ENCODE measurements at regions not wholly inside any gene's neighbourhood (a gene's known extent, or its start where the extent isn't known, plus 50 kb on each side); places are given as distances from the start of the nearest gene placed in this dataset.

DNA sequence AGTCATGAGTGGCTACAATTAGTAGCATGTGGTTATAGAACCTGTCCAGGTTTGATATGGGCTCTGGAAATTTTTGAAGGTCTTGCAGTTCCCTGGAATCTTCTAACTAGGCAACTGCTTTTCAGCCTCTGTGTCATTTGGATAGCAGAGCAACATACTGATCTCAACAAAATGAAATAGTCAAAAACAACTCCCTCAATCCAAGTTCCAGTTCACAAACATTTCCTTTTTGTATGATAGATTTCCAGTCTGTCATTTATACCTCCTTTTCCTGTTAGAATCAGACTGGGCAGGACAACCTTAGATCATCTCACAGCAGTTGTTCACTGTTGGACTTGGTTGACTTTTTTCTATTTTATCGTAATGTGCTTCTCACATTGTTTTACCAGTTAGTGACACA is 442.1 kb upstream of the PDE3A start:
- no peak overlapping the region for H3K27ac Mint-ChIP-seq
- ChIA-PET POLR2A (no interaction called here), CTCF (no interaction called here)
- H3K27me3 Mint-ChIP-seq: peaks cover 8% of the 10 kb centered on the region
- H3K4me1 Mint-ChIP-seq: no peaks in the 10 kb centered on the region
- no peak overlapping the region for H3K4me3 Mint-ChIP-seq
- no peaks in the 10 kb centered on the region for H3K36me3 Mint-ChIP-seq (ENCODE audit: low read depth)
- H3K9me3 Mint-ChIP-seq: no peaks in the 10 kb centered on the region
- DNase-seq: no peak

- no peak for DNase-seq
- POLR2A ChIA-PET: no interaction called here
- Mint-ChIP-seq H3K4me1 (no peaks in the 10 kb centered on the region), H3K9me3 (no peaks in the 10 kb centered on the region), H3K36me3 (ENCODE audit: low read depth) (no peaks in the 10 kb centered on the region), H3K27ac (no peak overlapping the region), H3K27me3 (peaks cover 8% of the 10 kb centered on the region), H3K4me3 (no peak overlapping the region)
- CTCF ChIA-PET: no interaction called here
Measured at GRCh38 chr12:19927661-19928060, 440.7 kb upstream of the PDE3A start.

DNA sequence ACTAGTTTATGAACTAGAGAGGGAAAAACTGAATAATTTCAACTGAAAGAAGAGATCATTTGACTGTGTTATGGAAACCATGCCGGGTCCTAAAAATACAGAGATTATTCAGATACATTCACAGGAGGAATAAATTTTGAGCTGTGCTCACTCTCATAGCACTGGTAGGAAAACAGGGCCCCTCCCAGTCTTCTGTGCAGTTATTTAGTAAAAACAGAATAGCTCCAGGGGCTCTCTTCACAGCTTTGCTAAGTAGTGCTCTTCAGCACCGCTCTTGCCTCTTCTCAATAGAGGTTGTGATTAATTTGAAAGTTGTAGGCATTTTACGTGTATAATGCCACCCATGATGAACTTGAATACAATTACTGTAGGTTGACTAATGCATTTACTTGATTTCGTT is 435.9 kb upstream of the PDE3A start:
- no peaks in the 10 kb centered on the region for H3K36me3 Mint-ChIP-seq (ENCODE audit: low read depth)
- POLR2A ChIA-PET: no interaction called here
- H3K27me3 Mint-ChIP-seq: peaks cover 2% of the 10 kb centered on the region
- no peaks in the 10 kb centered on the region for H3K4me1 Mint-ChIP-seq
- no peak overlapping the region for H3K27ac Mint-ChIP-seq
- DNase-seq: no peak
- H3K9me3 Mint-ChIP-seq: no peaks in the 10 kb centered on the region
- CTCF ChIA-PET: no interaction called here
- no peak overlapping the region for H3K4me3 Mint-ChIP-seq

DNA sequence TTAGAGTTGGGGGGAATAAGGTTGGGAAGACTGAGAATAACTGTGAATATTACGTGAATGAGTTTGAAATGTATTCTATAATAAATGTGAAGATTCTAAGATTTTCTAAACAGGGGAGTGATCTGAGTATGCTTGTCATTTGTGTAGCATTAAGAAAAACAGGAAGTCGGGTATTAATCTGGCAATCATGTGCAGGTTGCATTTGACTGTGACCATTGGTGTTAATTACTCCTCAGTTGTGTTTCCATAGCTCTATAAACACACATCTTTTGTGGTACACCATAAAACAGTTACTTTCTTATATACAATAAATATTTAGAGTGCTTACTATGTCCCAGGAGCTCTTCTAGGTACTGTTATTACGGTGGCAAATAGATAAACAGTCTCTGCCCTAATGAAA is 434.4 kb upstream of the PDE3A start:
- H3K36me3 Mint-ChIP-seq (ENCODE audit: low read depth): no peaks in the 10 kb centered on the region
- CTCF ChIA-PET: interaction anchor here (1.0 kb wide), 1 partner anchor 195 kb away, joined by 3 read pairs; no protein-coding TSS in a partner anchor
- no peaks in the 10 kb centered on the region for H3K9me3 Mint-ChIP-seq
- peaks cover 2% of the 10 kb centered on the region for H3K27me3 Mint-ChIP-seq
- no peak overlapping the region for H3K4me3 Mint-ChIP-seq
- H3K27ac Mint-ChIP-seq: no peak overlapping the region
- POLR2A ChIA-PET: no interaction called here
- no peaks in the 10 kb centered on the region for H3K4me1 Mint-ChIP-seq
- no peak for DNase-seq

DNA sequence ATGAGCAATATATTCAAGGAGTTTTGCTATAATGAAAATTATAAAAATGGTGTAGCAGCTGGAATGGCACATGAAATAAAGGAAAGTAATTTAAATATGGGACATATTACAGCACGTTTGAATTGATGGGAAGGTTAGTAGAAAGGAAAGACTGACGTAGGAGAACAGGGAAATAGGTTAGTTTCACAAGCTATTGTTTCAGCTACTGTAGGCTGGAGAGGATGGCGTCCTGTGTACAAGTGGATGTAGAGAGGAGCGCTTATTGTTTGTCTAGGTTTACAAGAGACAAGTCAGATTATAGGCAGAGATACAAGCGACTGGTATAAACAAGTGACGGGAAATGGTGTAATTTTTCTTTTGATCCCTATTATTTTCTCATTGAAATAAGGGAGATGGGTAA is 431.2 kb upstream of the PDE3A start:
- Mint-ChIP-seq H3K9me3 (no peaks in the 10 kb centered on the region), H3K4me1 (no peaks in the 10 kb centered on the region), H3K27me3 (peaks cover under 1% of the 10 kb centered on the region), H3K36me3 (ENCODE audit: low read depth) (no peaks in the 10 kb centered on the region), H3K4me3 (no peak overlapping the region), H3K27ac (no peak overlapping the region)
- CTCF ChIA-PET: no interaction called here
- no peak for DNase-seq
- POLR2A ChIA-PET: no interaction called here

DNA sequence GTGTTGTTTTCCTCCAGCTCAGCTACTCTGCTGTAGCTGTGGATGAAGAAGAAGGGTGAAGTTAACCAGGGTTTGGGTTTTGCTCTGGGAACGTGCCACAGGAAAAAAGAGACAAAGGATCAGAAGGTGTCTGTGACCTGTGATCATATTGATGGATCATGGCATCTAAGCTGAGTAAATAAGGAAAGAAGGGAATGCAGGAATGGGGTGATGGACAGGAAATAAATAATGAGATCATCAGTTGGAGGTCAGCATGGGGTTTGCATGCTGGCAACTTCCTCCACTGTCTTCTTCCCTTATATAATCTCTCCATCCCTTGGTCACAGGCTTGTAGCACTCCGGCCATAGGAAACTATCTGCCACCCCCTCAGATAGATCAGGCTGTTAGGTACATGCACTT is 430.3 kb upstream of the PDE3A start:
- Mint-ChIP-seq H3K36me3 (ENCODE audit: low read depth) (no peaks in the 10 kb centered on the region), H3K4me3 (no peak overlapping the region), H3K4me1 (no peaks in the 10 kb centered on the region), H3K27ac (no peak overlapping the region), H3K27me3 (no peaks in the 10 kb centered on the region), H3K9me3 (no peaks in the 10 kb centered on the region)
- no peak for DNase-seq
- ChIA-PET POLR2A (no interaction called here), CTCF (no interaction called here)

DNA sequence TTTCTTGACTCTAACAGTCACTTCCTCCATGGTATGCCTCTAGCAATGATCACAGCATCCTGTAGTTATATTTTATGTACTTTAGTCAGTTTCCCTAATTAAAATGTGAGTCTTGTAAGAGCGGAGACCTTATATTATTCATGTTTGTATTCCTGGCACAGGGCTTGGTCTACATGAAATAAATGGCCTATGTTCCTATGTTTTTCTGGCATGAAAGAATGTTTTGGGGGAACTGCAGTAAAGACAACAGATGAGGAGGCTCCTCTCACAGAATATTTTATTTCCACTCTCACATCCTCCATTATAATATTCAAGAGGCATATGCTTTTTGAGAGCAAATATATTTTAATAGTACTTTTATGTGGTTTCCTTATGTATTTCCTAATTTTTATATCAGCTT is 429.8 kb upstream of the PDE3A start:
- Mint-ChIP-seq H3K9me3 (no peaks in the 10 kb centered on the region), H3K27ac (no peak overlapping the region), H3K36me3 (ENCODE audit: low read depth) (no peaks in the 10 kb centered on the region), H3K4me1 (no peaks in the 10 kb centered on the region), H3K27me3 (no peaks in the 10 kb centered on the region), H3K4me3 (no peak overlapping the region)
- DNase-seq: no peak
- ChIA-PET CTCF (no interaction called here), POLR2A (no interaction called here)

- Mint-ChIP-seq H3K27ac (no peak overlapping the region), H3K27me3 (no peaks in the 10 kb centered on the region), H3K4me1 (no peaks in the 10 kb centered on the region), H3K36me3 (ENCODE audit: low read depth) (no peaks in the 10 kb centered on the region), H3K4me3 (no peak overlapping the region), H3K9me3 (no peaks in the 10 kb centered on the region)
- POLR2A ChIA-PET: no interaction called here
- DNase-seq: no peak
- CTCF ChIA-PET: no interaction called here
Measured at GRCh38 chr12:19940267-19940666, 428.1 kb upstream of the PDE3A start.

DNA sequence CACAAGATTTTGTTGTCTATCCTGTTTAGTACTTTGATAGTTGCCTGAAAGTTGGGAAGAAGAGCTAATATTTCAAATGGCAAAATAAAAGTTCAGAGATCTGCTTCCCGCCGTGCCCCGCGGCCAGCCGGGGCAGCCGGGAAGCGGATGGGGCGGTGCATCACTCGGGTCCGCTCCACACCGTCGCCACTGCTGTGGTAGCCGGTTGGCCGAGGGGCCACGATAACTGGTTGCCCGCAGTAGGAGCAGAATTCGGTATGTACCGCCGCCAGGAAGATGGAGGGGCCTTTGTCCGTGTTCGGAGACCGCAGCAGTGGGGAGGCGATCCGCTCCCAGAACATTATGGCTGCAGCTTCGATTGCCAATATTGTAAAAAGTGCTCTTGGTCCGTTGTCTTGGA is 427.2 kb upstream of the PDE3A start:
- DNase-seq: no peak
- no peaks in the 10 kb centered on the region for H3K27me3 Mint-ChIP-seq
- H3K4me1 Mint-ChIP-seq: no peaks in the 10 kb centered on the region
- ChIA-PET POLR2A (no interaction called here), CTCF (no interaction called here)
- no peaks in the 10 kb centered on the region for H3K9me3 Mint-ChIP-seq
- H3K27ac Mint-ChIP-seq: no peak overlapping the region
- H3K36me3 Mint-ChIP-seq (ENCODE audit: low read depth): no peaks in the 10 kb centered on the region
- H3K4me3 Mint-ChIP-seq: no peak overlapping the region

DNA sequence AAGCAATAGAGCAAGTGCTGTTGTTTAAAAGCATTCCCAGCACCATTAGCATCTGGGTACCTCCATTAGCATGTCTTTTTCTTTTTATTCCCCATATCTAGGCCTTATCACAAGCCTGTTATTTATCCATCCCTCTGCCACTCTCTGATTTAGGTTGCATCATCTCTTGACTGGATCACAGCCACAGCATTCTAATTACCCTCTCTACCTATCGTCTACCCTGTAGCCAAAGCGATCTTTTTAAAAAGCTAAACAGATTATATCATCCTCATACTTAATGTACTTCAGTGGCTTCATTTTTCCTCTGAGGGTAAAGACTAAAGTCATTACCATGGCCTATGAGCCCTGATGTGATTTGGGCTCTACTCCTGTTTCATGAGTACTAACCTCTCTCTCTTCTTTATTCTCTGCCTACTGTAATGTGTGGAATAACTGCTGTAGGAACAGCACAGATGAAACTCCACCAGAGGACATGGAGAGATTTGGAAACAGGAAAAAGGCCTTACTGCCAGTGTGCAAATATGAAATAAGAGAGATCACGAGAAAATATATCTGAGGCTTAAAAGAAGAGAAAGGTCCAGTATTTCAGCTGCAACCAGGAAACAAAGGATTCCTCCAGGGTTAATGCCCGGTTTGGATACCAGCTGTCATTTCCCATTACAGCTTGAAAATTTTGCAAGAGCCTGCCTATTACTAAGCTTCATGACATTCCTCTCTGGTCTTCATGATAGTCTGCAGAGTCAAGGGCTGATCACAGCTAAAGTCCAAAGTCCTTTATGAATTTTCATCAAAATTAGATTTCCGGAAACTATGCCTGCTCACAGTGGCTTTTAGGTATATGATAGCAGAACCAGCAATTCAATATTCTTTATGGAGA is 422.5 kb upstream of the PDE3A start:
- ChIA-PET CTCF (no interaction called here), POLR2A (no interaction called here)
- Mint-ChIP-seq H3K27ac (no peak overlapping the region), H3K9me3 (peaks cover 3% of the 10 kb centered on the region), H3K27me3 (no peaks in the 10 kb centered on the region), H3K36me3 (ENCODE audit: low read depth) (no peaks in the 10 kb centered on the region), H3K4me1 (no peaks in the 10 kb centered on the region), H3K4me3 (no peak overlapping the region)
- no peak for DNase-seq

DNA sequence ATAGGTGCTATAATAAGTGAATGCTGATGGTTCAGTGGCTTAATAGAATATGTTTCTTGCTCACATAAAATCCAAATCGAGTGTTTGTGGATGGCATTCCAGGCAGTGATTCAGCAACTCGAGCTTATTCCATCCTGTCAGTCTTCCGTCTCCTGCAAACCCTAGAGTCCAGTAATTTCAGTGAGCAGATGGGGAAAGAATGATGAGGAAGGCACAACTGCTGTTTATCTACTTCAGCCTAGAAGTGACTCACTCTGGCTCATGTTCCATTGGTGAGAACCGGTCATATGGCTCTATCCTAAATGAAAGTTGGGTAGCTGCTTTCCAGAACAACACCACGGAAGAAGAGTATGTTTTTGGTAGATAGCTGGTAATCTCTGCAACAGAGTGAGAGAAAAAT is 421.8 kb upstream of the PDE3A start:
- Mint-ChIP-seq H3K27ac (no peak overlapping the region), H3K9me3 (peaks cover 3% of the 10 kb centered on the region), H3K27me3 (no peaks in the 10 kb centered on the region), H3K4me1 (no peaks in the 10 kb centered on the region), H3K36me3 (ENCODE audit: low read depth) (no peaks in the 10 kb centered on the region), H3K4me3 (no peak overlapping the region)
- ChIA-PET CTCF (no interaction called here), POLR2A (no interaction called here)
- DNase-seq: no peak

DNA sequence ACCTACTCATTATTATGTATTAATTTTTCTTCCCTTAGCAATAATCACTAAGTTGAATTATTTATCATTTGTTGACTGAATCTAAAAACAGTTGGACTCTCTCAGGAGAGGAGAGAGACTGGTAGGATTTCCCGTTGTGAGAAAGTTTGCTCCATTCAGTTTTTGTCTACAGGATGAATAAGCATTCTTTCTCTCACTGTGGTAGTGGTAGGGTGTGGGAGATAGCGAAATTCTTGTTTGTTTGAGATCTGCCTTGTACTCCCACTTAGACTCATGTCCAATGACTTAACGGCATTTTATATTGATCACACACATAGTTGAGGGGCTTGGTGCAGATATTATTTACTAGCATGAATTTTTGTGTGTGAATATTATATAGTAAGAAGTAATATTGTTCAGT is 421.0 kb upstream of the PDE3A start:
- CTCF ChIA-PET: no interaction called here
- Mint-ChIP-seq H3K4me1 (no peaks in the 10 kb centered on the region), H3K27me3 (no peaks in the 10 kb centered on the region), H3K9me3 (peaks cover 3% of the 10 kb centered on the region), H3K4me3 (no peak overlapping the region), H3K27ac (no peak overlapping the region), H3K36me3 (ENCODE audit: low read depth) (no peaks in the 10 kb centered on the region)
- no peak for DNase-seq
- POLR2A ChIA-PET: no interaction called here

DNA sequence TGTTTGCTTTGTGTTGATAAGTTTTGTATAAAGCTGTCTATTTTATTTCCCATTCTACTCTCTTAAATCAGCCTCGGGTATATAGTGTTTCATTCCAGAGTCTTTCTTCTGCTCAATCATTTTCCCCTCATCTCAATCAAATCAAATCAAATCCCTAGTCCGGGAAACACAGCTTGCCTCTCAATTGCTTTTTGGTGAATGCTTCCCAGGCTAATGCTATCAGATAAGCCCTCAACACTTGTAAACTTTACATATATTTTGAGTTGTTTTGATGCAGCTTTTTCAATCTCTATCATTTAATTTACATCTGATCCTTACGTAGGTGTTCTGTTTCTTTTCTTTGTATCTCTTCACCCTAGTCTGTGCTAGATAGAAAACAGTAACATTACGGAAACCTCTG is 416.7 kb upstream of the PDE3A start:
- Mint-ChIP-seq H3K4me1 (no peaks in the 10 kb centered on the region), H3K27me3 (no peaks in the 10 kb centered on the region), H3K4me3 (no peak overlapping the region), H3K27ac (no peak overlapping the region), H3K36me3 (ENCODE audit: low read depth) (no peaks in the 10 kb centered on the region), H3K9me3 (peaks cover 3% of the 10 kb centered on the region)
- no peak for DNase-seq
- POLR2A ChIA-PET: no interaction called here
- CTCF ChIA-PET: no interaction called here

GRCh38 chr12:19953734-19954133 is 414.6 kb upstream of the PDE3A start:
- no peak overlapping the region for H3K4me3 Mint-ChIP-seq
- POLR2A ChIA-PET: no interaction called here
- no peaks in the 10 kb centered on the region for H3K4me1 Mint-ChIP-seq
- no peak overlapping the region for H3K27ac Mint-ChIP-seq
- H3K36me3 Mint-ChIP-seq (ENCODE audit: low read depth): no peaks in the 10 kb centered on the region
- CTCF ChIA-PET: no interaction called here
- no peak for DNase-seq
- no peaks in the 10 kb centered on the region for H3K27me3 Mint-ChIP-seq
- H3K9me3 Mint-ChIP-seq: no peaks in the 10 kb centered on the region
